HEK293T (cell line): ENCODE measurements at regions not wholly inside any gene's neighbourhood (a gene's known extent, or its start where the extent isn't known, plus 50 kb on each side); places are given as distances from the start of the nearest gene placed in this dataset.

Source experiments
- ARNT ChIP-seq: fragments of 450-650 bp; IDR thresholded peaks from 2 replicates; pipeline ENCODE4 v1.6.1; 2017; ENCODE audit warnings: mild to moderate bottlenecking
- BHLHE40 ChIP-seq: fragments of 450-650 bp; IDR thresholded peaks from 2 replicates; pipeline ENCODE4 v1.6.1; 2016; ENCODE audit warnings: mild to moderate bottlenecking, moderate library complexity, borderline replicate concordance
- CTBP1 ChIP-seq: fragments of 450-650 bp; IDR thresholded peaks from 2 replicates; pipeline ENCODE4 v1.6.1; 2016; ENCODE audit warnings: borderline replicate concordance
- ELF4 ChIP-seq: fragments of 450-650 bp; IDR thresholded peaks from 2 replicates; pipeline ENCODE4 v1.6.1; 2017; ENCODE audit warnings: antibody characterized with exemption
- FOXA1 ChIP-seq: fragments of 450-650 bp; IDR thresholded peaks from 2 replicates; pipeline ENCODE4 v1.6.1; 2016; ENCODE audit warnings: mild to moderate bottlenecking
- FOXK2 ChIP-seq: fragments of 450-650 bp; IDR thresholded peaks from 2 replicates; pipeline ENCODE4 v1.6.1; 2016; ENCODE audit warnings: mild to moderate bottlenecking
- FOXM1 ChIP-seq: fragments of 450-650 bp; IDR thresholded peaks from 2 replicates; pipeline ENCODE4 v1.6.1; 2017; ENCODE audit warnings: mild to moderate bottlenecking, borderline replicate concordance
- L3MBTL2 ChIP-seq: fragments of 450-650 bp; conservative IDR thresholded peaks from 2 replicates; pipeline ENCODE4 v1.6.1; 2016; ENCODE audit warnings: mild to moderate bottlenecking
- NFRKB ChIP-seq: fragments of 450-650 bp; IDR thresholded peaks from 2 replicates; pipeline ENCODE4 v1.6.1; 2016; ENCODE audit warnings: mild to moderate bottlenecking, moderate library complexity
- SP1 ChIP-seq: fragments of 450-650 bp; IDR thresholded peaks from 2 replicates; pipeline ENCODE4 v1.6.1; 2017
- SUZ12 ChIP-seq: fragments of 450-650 bp; IDR thresholded peaks from 2 replicates; pipeline ENCODE4 v1.6.1; 2016; ENCODE audit warnings: mild to moderate bottlenecking
- TARDBP ChIP-seq: fragments of 450-650 bp; IDR thresholded peaks from 2 replicates; pipeline ENCODE4 v1.6.1; 2016
- ZNF384 ChIP-seq: fragments of 450-650 bp; IDR thresholded peaks from 2 replicates; pipeline ENCODE4 v1.6.1; 2016

DNA sequence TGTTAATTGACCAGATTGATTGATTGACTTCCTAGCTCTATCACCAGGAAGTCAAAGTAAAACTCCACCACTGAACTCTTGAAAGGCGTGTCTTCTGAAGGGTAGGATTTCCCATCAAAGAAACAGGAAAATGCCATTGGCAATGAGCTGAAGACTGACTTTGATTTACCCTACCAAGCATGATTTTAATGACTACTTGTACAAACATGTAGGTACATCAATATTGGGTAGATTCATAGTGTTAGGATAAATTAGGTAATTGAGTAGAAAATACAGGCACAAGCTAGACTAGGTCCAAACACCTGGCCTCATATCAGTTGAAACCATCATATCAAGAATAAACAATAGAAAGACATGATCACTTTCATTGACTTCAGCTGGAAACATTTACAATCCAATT lies 53.2 kb upstream of the ATXN3L start:
- TF ChIP-seq L3MBTL2 (no peak), BHLHE40 (no peak), NFRKB (no peak), ARNT (no peak), ZNF384 (no peak), SP1 (no peak), FOXA1 (no peak), SUZ12 (no peak), ELF4 (no peak), TARDBP (no peak), FOXK2 (no peak), FOXM1 (no peak), CTBP1 (no peak)
